ENCODE measurements at regions not wholly inside any gene's neighbourhood (a gene's known extent, or its start where the extent isn't known, plus 50 kb on each side); places are given as distances from the start of the nearest gene placed in this dataset.

DNA sequence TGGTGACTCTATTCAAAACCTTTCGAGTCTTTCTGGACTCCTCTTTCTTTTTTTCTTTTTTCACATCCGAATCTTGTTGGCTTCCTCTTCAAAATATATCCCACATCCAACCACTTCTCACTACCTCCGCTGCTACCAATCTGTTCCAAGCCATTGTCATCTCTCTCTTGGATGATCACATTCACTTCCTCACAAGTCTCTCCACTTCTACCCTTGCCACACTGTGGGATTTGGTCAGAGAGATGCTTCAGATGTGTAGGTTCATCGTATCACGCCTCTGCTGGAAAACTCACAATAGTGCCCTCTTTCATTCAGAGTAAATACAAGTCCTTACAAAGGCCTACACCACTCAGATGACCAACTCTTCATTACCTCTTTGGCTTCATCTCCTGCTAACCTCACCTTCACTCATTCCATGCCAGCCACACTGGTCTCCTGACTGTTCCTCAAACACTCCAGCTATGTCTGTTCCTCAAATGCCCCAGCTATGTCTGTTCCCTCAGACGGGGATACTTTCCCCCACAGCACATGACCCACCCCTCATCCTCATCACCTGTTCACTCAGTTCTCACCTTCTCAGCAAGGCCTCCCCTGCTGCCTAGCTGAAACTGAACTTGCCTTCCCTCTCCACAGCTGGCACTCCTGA lies 67.2 kb upstream of the PELI1 start:
- TF ChIP-seq, protein P1, sequence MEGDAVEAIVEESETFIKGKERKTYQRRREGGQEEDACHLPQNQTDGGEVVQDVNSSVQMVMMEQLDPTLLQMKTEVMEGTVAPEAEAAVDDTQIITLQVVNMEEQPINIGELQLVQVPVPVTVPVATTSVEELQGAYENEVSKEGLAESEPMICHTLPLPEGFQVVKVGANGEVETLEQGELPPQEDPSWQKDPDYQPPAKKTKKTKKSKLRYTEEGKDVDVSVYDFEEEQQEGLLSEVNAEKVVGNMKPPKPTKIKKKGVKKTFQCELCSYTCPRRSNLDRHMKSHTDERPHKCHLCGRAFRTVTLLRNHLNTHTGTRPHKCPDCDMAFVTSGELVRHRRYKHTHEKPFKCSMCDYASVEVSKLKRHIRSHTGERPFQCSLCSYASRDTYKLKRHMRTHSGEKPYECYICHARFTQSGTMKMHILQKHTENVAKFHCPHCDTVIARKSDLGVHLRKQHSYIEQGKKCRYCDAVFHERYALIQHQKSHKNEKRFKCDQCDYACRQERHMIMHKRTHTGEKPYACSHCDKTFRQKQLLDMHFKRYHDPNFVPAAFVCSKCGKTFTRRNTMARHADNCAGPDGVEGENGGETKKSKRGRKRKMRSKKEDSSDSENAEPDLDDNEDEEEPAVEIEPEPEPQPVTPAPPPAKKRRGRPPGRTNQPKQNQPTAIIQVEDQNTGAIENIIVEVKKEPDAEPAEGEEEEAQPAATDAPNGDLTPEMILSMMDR (IDR thresholded peaks at IDR 0.05) = no peak
- TF ChIP-seq ZFX (IDR thresholded peaks at IDR 0.05; ENCODE audit: borderline replicate concordance) = no peak

Measured in 22Rv1 (cell line).